WTC11 (cell line): ENCODE measurements at regions not wholly inside any gene's neighbourhood (a gene's known extent, or its start where the extent isn't known, plus 50 kb on each side); places are given as distances from the start of the nearest gene placed in this dataset.

Source experiments
- ATAC-seq: fragments of 200-7000 bp; cut with Tn5 transposase; 2 replicates; pipeline ENCODE4 v1.10.0; 2021; ENCODE audit warnings: mild to moderate bottlenecking, moderate library complexity
- CTCF ChIA-PET: fragments of 300-600 bp; sonication (Branson Sonifier 250); formaldehyde crosslinking; loops from one replicate; lab custom pipeline; 2021; ENCODE audit warnings: antibody characterized with exemption; lab: Charles Lee
- POLR2A ChIA-PET: fragments of 350-600 bp; sonication (Branson Sonifier 250); formaldehyde crosslinking; loops from one replicate; lab custom pipeline; 2021; ENCODE audit warnings: antibody characterized with exemption; lab: Charles Lee
- DNase-seq: peaks from one replicate; pipeline ENCODE4 v3.0.0; 2021; ENCODE audit warnings: low spot score
- H3K27ac Mint-ChIP-seq: 2 replicates; pipeline ENCODE4 v1.8.0; 2021; ENCODE audit warnings: mixed read lengths
- H3K27me3 Mint-ChIP-seq: 2 replicates; pipeline ENCODE4 v1.8.0; 2021; ENCODE audit warnings: low read depth, mild to moderate bottlenecking, moderate library complexity, mixed read lengths
- H3K36me3 Mint-ChIP-seq: 2 replicates; pipeline ENCODE4 v1.8.0; 2021; ENCODE audit warnings: mixed read lengths
- H3K4me1 Mint-ChIP-seq: 2 replicates; pipeline ENCODE4 v1.8.0; 2022; ENCODE audit warnings: mixed read lengths
- H3K4me3 Mint-ChIP-seq: 2 replicates; pipeline ENCODE4 v1.8.0; 2021; ENCODE audit warnings: mild to moderate bottlenecking, moderate library complexity, mixed read lengths
- H3K9me3 Mint-ChIP-seq: 2 replicates; pipeline ENCODE4 v1.8.0; 2021; ENCODE audit warnings: mixed read lengths
- NFE2L1 ChIP-seq: sonication (generic); formaldehyde crosslinking; IDR thresholded peaks from 2 replicates; pipeline ENCODE4 v1.8.1; 2023; ENCODE audit warnings: missing genetic modification reagents
- OVOL2 ChIP-seq: fragments of 250-450 bp; sonication (Bioruptor Pico); IDR thresholded peaks from 2 replicates; pipeline ENCODE4 v1.9.0; 2021; ENCODE audit warnings: mild to moderate bottlenecking, borderline replicate concordance
- RELA ChIP-seq: sonication (generic); formaldehyde crosslinking; IDR thresholded peaks from 2 replicates; pipeline ENCODE4 v1.8.1; 2022; ENCODE audit warnings: missing genetic modification reagents, mild to moderate bottlenecking, borderline replicate concordance
- TCF7 ChIP-seq: sonication (generic); formaldehyde crosslinking; IDR thresholded peaks from 2 replicates; pipeline ENCODE4 v1.8.0; 2022; ENCODE audit warnings: mild to moderate bottlenecking, low read depth, missing genetic modification reagents, moderate library complexity
- TEAD1 ChIP-seq: sonication (generic); formaldehyde crosslinking; IDR thresholded peaks from 2 replicates; pipeline ENCODE4 v1.8.0; 2022; ENCODE audit warnings: mild to moderate bottlenecking, missing genetic modification reagents
- ZBTB21 ChIP-seq: sonication (generic); formaldehyde crosslinking; IDR thresholded peaks from 2 replicates; pipeline ENCODE4 v1.8.1; 2023; ENCODE audit warnings: mild to moderate bottlenecking, missing genetic modification reagents, borderline replicate concordance
- ZNF138 ChIP-seq: sonication (generic); formaldehyde crosslinking; conservative IDR thresholded peaks from 2 replicates; pipeline ENCODE4 v1.8.1; 2022; ENCODE audit warnings: mild to moderate bottlenecking, moderate library complexity, missing genetic modification reagents
- TF ChIP-seq, protein P1 (sequence below): sonication (generic); formaldehyde crosslinking; IDR thresholded peaks from 2 replicates; pipeline ENCODE4 v1.8.0; 2022; ENCODE audit warnings: missing genetic modification reagents
- TF ChIP-seq, protein P2 (sequence below): sonication (generic); formaldehyde crosslinking; IDR thresholded peaks from 2 replicates; pipeline ENCODE4 v1.8.1; 2023; ENCODE audit warnings: mild to moderate bottlenecking, missing genetic modification reagents
- TF ChIP-seq, protein P3 (sequence below): sonication (generic); formaldehyde crosslinking; IDR thresholded peaks from 2 replicates; pipeline ENCODE4 v1.8.0; 2023; ENCODE audit warnings: mild to moderate bottlenecking, missing genetic modification reagents
- TF ChIP-seq, protein P4 (sequence below): fragments of 250-450 bp; sonication (Bioruptor Pico); IDR thresholded peaks from 2 replicates; pipeline ENCODE4 v1.9.0; 2021; ENCODE audit warnings: mild to moderate bottlenecking, borderline replicate concordance
- TF ChIP-seq, protein P5 (sequence below): fragments of 250-450 bp; sonication (Bioruptor Pico); IDR thresholded peaks from 2 replicates; pipeline ENCODE4 v1.9.0; 2021; ENCODE audit warnings: mild to moderate bottlenecking
- TF ChIP-seq, protein P6 (sequence below): sonication (generic); formaldehyde crosslinking; IDR thresholded peaks from 2 replicates; pipeline ENCODE4 v1.8.0; 2023; ENCODE audit warnings: missing genetic modification reagents, mild to moderate bottlenecking, borderline replicate concordance
- TF ChIP-seq, protein P7 (sequence below): sonication (generic); formaldehyde crosslinking; IDR thresholded peaks from 2 replicates; pipeline ENCODE4 v1.8.1; 2022; ENCODE audit warnings: low read depth, mild to moderate bottlenecking, moderate library complexity, missing genetic modification reagents, borderline replicate concordance
- TF ChIP-seq, protein P8 (sequence below): sonication (generic); formaldehyde crosslinking; IDR thresholded peaks from 2 replicates; pipeline ENCODE4 v1.8.1; 2023; ENCODE audit warnings: mild to moderate bottlenecking, moderate library complexity, missing genetic modification reagents

DNA sequence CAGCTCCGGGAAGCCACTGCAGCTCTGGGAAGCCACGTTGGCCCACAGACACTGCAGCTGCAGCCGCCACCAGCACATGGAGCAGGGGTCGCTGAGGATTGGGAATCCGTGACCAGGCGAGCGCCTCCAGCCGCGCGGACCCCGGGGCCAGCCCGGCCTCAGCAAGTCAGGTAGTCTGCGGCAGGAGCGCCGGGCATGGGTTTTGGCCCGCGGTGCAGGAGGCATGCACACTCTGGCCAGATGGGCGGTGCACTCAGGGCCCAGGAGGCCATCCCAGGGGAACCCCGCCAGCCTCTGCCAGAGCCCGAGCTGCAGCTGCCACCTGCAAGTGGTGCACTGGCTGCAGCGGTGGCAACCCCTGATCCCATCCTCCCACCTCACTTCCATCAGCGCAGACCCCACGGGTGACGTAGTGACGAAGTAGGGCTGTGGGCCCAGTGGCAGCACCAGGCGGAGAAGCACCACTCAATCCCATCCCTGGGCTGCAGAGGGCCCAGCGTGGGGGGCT is 368.3 kb upstream of the SPATA31A5 start (continued):
- TF ChIP-seq, protein P1, sequence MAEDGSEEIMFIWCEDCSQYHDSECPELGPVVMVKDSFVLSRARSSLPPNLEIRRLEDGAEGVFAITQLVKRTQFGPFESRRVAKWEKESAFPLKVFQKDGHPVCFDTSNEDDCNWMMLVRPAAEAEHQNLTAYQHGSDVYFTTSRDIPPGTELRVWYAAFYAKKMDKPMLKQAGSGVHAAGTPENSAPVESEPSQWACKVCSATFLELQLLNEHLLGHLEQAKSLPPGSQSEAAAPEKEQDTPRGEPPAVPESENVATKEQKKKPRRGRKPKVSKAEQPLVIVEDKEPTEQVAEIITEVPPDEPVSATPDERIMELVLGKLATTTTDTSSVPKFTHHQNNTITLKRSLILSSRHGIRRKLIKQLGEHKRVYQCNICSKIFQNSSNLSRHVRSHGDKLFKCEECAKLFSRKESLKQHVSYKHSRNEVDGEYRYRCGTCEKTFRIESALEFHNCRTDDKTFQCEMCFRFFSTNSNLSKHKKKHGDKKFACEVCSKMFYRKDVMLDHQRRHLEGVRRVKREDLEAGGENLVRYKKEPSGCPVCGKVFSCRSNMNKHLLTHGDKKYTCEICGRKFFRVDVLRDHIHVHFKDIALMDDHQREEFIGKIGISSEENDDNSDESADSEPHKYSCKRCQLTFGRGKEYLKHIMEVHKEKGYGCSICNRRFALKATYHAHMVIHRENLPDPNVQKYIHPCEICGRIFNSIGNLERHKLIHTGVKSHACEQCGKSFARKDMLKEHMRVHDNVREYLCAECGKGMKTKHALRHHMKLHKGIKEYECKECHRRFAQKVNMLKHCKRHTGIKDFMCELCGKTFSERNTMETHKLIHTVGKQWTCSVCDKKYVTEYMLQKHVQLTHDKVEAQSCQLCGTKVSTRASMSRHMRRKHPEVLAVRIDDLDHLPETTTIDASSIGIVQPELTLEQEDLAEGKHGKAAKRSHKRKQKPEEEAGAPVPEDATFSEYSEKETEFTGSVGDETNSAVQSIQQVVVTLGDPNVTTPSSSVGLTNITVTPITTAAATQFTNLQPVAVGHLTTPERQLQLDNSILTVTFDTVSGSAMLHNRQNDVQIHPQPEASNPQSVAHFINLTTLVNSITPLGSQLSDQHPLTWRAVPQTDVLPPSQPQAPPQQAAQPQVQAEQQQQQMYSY (CRISPR knock-in tag), result no peak
- TF ChIP-seq, protein P2, sequence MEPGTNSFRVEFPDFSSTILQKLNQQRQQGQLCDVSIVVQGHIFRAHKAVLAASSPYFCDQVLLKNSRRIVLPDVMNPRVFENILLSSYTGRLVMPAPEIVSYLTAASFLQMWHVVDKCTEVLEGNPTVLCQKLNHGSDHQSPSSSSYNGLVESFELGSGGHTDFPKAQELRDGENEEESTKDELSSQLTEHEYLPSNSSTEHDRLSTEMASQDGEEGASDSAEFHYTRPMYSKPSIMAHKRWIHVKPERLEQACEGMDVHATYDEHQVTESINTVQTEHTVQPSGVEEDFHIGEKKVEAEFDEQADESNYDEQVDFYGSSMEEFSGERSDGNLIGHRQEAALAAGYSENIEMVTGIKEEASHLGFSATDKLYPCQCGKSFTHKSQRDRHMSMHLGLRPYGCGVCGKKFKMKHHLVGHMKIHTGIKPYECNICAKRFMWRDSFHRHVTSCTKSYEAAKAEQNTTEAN (CRISPR knock-in tag), result no peak
- TF ChIP-seq NFE2L1 (CRISPR knock-in tag) (no peak), TCF7 (CRISPR knock-in tag) (no peak)
- TF ChIP-seq, protein P3, sequence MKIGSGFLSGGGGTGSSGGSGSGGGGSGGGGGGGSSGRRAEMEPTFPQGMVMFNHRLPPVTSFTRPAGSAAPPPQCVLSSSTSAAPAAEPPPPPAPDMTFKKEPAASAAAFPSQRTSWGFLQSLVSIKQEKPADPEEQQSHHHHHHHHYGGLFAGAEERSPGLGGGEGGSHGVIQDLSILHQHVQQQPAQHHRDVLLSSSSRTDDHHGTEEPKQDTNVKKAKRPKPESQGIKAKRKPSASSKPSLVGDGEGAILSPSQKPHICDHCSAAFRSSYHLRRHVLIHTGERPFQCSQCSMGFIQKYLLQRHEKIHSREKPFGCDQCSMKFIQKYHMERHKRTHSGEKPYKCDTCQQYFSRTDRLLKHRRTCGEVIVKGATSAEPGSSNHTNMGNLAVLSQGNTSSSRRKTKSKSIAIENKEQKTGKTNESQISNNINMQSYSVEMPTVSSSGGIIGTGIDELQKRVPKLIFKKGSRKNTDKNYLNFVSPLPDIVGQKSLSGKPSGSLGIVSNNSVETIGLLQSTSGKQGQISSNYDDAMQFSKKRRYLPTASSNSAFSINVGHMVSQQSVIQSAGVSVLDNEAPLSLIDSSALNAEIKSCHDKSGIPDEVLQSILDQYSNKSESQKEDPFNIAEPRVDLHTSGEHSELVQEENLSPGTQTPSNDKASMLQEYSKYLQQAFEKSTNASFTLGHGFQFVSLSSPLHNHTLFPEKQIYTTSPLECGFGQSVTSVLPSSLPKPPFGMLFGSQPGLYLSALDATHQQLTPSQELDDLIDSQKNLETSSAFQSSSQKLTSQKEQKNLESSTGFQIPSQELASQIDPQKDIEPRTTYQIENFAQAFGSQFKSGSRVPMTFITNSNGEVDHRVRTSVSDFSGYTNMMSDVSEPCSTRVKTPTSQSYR, result no peak

DNA sequence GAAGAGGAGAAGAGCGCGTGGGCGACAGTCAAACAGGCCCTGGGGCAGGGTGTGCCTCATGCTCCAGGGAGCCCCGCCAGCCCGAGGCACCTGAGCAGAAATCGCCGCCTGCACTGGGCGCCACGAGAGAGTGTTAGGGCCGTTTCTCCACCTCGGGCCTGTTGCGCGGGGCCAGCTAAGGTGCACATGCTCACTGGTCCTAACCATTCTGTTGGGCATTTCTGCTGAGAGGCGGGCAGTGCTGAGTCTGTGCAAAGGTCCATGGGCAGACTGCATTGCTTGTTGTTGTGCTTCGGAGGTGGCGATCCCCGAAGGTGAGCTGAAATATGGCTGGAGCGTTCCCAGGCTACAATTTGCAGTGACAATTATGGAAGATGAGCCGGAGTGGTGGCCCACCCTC is 367.8 kb upstream of the SPATA31A5 start:
- ATAC-seq (no peak), DNase-seq (no peak)
- Mint-ChIP-seq H3K27me3 (peaks cover 47% of the 10 kb centered on the region), H3K4me3 (no peak overlapping the region), H3K4me1 (no peaks in the 10 kb centered on the region), H3K36me3 (peaks cover 58% of the 10 kb centered on the region), H3K9me3 (peaks cover 61% of the 10 kb centered on the region), H3K27ac (no peak overlapping the region)
- ChIA-PET CTCF (no interaction called here), POLR2A (no interaction called here)
- TF ChIP-seq, protein P4, sequence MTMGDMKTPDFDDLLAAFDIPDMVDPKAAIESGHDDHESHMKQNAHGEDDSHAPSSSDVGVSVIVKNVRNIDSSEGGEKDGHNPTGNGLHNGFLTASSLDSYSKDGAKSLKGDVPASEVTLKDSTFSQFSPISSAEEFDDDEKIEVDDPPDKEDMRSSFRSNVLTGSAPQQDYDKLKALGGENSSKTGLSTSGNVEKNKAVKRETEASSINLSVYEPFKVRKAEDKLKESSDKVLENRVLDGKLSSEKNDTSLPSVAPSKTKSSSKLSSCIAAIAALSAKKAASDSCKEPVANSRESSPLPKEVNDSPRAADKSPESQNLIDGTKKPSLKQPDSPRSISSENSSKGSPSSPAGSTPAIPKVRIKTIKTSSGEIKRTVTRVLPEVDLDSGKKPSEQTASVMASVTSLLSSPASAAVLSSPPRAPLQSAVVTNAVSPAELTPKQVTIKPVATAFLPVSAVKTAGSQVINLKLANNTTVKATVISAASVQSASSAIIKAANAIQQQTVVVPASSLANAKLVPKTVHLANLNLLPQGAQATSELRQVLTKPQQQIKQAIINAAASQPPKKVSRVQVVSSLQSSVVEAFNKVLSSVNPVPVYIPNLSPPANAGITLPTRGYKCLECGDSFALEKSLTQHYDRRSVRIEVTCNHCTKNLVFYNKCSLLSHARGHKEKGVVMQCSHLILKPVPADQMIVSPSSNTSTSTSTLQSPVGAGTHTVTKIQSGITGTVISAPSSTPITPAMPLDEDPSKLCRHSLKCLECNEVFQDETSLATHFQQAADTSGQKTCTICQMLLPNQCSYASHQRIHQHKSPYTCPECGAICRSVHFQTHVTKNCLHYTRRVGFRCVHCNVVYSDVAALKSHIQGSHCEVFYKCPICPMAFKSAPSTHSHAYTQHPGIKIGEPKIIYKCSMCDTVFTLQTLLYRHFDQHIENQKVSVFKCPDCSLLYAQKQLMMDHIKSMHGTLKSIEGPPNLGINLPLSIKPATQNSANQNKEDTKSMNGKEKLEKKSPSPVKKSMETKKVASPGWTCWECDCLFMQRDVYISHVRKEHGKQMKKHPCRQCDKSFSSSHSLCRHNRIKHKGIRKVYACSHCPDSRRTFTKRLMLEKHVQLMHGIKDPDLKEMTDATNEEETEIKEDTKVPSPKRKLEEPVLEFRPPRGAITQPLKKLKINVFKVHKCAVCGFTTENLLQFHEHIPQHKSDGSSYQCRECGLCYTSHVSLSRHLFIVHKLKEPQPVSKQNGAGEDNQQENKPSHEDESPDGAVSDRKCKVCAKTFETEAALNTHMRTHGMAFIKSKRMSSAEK (CRISPR knock-in tag), result no peak
- TF ChIP-seq TEAD1 (CRISPR knock-in tag), result no peak
- no peak for TF ChIP-seq ZBTB21 (CRISPR knock-in tag)
- TF ChIP-seq OVOL2 (CRISPR knock-in tag), result no peak
- TF ChIP-seq, protein P5, sequence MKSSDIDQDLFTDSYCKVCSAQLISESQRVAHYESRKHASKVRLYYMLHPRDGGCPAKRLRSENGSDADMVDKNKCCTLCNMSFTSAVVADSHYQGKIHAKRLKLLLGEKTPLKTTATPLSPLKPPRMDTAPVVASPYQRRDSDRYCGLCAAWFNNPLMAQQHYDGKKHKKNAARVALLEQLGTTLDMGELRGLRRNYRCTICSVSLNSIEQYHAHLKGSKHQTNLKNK (CRISPR knock-in tag), result no peak
- TF ChIP-seq, protein P6, sequence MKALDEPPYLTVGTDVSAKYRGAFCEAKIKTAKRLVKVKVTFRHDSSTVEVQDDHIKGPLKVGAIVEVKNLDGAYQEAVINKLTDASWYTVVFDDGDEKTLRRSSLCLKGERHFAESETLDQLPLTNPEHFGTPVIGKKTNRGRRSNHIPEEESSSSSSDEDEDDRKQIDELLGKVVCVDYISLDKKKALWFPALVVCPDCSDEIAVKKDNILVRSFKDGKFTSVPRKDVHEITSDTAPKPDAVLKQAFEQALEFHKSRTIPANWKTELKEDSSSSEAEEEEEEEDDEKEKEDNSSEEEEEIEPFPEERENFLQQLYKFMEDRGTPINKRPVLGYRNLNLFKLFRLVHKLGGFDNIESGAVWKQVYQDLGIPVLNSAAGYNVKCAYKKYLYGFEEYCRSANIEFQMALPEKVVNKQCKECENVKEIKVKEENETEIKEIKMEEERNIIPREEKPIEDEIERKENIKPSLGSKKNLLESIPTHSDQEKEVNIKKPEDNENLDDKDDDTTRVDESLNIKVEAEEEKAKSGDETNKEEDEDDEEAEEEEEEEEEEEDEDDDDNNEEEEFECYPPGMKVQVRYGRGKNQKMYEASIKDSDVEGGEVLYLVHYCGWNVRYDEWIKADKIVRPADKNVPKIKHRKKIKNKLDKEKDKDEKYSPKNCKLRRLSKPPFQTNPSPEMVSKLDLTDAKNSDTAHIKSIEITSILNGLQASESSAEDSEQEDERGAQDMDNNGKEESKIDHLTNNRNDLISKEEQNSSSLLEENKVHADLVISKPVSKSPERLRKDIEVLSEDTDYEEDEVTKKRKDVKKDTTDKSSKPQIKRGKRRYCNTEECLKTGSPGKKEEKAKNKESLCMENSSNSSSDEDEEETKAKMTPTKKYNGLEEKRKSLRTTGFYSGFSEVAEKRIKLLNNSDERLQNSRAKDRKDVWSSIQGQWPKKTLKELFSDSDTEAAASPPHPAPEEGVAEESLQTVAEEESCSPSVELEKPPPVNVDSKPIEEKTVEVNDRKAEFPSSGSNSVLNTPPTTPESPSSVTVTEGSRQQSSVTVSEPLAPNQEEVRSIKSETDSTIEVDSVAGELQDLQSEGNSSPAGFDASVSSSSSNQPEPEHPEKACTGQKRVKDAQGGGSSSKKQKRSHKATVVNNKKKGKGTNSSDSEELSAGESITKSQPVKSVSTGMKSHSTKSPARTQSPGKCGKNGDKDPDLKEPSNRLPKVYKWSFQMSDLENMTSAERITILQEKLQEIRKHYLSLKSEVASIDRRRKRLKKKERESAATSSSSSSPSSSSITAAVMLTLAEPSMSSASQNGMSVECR (CRISPR knock-in tag), result no peak
- TF ChIP-seq, protein P7, sequence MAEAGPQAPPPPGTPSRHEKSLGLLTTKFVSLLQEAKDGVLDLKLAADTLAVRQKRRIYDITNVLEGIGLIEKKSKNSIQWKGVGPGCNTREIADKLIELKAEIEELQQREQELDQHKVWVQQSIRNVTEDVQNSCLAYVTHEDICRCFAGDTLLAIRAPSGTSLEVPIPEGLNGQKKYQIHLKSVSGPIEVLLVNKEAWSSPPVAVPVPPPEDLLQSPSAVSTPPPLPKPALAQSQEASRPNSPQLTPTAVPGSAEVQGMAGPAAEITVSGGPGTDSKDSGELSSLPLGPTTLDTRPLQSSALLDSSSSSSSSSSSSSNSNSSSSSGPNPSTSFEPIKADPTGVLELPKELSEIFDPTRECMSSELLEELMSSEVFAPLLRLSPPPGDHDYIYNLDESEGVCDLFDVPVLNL (CRISPR knock-in tag), result no peak
- TF ChIP-seq RELA (CRISPR knock-in tag), result no peak
- TF ChIP-seq, protein P8, sequence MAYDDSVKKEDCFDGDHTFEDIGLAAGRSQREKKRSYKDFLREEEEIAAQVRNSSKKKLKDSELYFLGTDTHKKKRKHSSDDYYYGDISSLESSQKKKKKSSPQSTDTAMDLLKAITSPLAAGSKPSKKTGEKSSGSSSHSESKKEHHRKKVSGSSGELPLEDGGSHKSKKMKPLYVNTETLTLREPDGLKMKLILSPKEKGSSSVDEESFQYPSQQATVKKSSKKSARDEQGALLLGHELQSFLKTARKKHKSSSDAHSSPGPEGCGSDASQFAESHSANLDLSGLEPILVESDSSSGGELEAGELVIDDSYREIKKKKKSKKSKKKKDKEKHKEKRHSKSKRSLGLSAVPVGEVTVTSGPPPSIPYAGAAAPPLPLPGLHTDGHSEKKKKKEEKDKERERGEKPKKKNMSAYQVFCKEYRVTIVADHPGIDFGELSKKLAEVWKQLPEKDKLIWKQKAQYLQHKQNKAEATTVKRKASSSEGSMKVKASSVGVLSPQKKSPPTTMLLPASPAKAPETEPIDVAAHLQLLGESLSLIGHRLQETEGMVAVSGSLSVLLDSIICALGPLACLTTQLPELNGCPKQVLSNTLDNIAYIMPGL (CRISPR knock-in tag), result no peak
- no peak for TF ChIP-seq ZNF138 (CRISPR knock-in tag)
